DOHH2 (cell line): ENCODE measurements at regions not wholly inside any gene's neighbourhood (a gene's known extent, or its start where the extent isn't known, plus 50 kb on each side); places are given as distances from the start of the nearest gene placed in this dataset.

Experiments
- CTCF ChIP-seq: fragments of 200-600 bp; sonication (generic); IDR thresholded peaks from one replicate; pipeline ENCODE4 v1.5.1; 2014; ENCODE audit warnings: antibody characterized with exemption, mild to moderate bottlenecking, low read depth, low read length; ENCODE audit not compliant: poor library complexity, severe bottlenecking
- EZH2phosphoT487 ChIP-seq: fragments of 200-600 bp; sonication (generic); IDR thresholded peaks from 2 replicates; pipeline ENCODE4 v1.6.1; 2017; ENCODE audit warnings: borderline replicate concordance, mild to moderate bottlenecking, antibody characterized with exemption, low read length, moderate library complexity, mixed read lengths

- no peak for TF ChIP-seq EZH2phosphoT487
- TF ChIP-seq CTCF = no peak
Measured at GRCh38 chr3:173287361-173287760, 110.2 kb upstream of the NLGN1 start.
